ENCODE measurements at regions not wholly inside any gene's neighbourhood (a gene's known extent, or its start where the extent isn't known, plus 50 kb on each side); places are given as distances from the start of the nearest gene placed in this dataset.

GRCh38 chr11:122394313-122394712, 261.2 kb upstream of the UBASH3B start:
- DNase-seq: peak; percentile 54

GRCh38 chr11:122393209-122393860, 262.2 kb upstream of the UBASH3B start:
- DNase-seq: no peak

GRCh38 chr11:122392508-122392907, 263.0 kb upstream of the UBASH3B start:
- DNase-seq: no peak

- no peak for DNase-seq
These were observed 264.5 kb upstream of the UBASH3B start for GRCh38 chr11:122391049-122391448.

- DNase-seq: no peak
These were observed 267.2 kb upstream of the BLID start for GRCh38 chr11:122383186-122383585.

- DNase-seq: no peak
These were observed 259.8 kb upstream of the BLID start for GRCh38 chr11:122375687-122376399.

- no peak for DNase-seq
These were observed 252.8 kb upstream of the BLID start for GRCh38 chr11:122368796-122369195.

- DNase-seq: no peak
These were observed 251.8 kb upstream of the BLID start for GRCh38 chr11:122367809-122368231.

GRCh38 chr11:122365610-122366360, 249.8 kb upstream of the BLID start:
- no peak for DNase-seq

GRCh38 chr11:122363296-122363695, 247.3 kb upstream of the BLID start:
- no peak for DNase-seq

GRCh38 chr11:122362381-122362780, 246.4 kb upstream of the BLID start:
- DNase-seq: no peak

GRCh38 chr11:122360875-122361274, 244.9 kb upstream of the BLID start:
- DNase-seq: no peak

- DNase-seq: no peak
These were observed 243.1 kb upstream of the BLID start for GRCh38 chr11:122359081-122359571.

GRCh38 chr11:122358292-122358691, 242.3 kb upstream of the BLID start:
- no peak for DNase-seq

GRCh38 chr11:122355968-122356367, 240.0 kb upstream of the BLID start:
- no peak for DNase-seq

GRCh38 chr11:122354025-122354697, 238.1 kb upstream of the BLID start:
- no peak for DNase-seq

- DNase-seq: no peak
These were observed 237.5 kb upstream of the BLID start for GRCh38 chr11:122353561-122353960.

- DNase-seq: no peak
These were observed 232.8 kb upstream of the BLID start for GRCh38 chr11:122348659-122349409.

GRCh38 chr11:122346006-122346405, 230.0 kb upstream of the BLID start:
- DNase-seq: no peak

- DNase-seq: no peak
These were observed 229.6 kb upstream of the BLID start for GRCh38 chr11:122345586-122345985.

- DNase-seq: no peak
These were observed 228.2 kb upstream of the BLID start for GRCh38 chr11:122344215-122344614.

GRCh38 chr11:122343210-122343609, 227.2 kb upstream of the BLID start:
- no peak for DNase-seq
